H1 (cell line): ENCODE measurements at regions not wholly inside any gene's neighbourhood (a gene's known extent, or its start where the extent isn't known, plus 50 kb on each side); places are given as distances from the start of the nearest gene placed in this dataset.

ENCODE experiments used
- CTCF ChIA-PET: fragments of 300-600 bp; sonication (Branson Sonifier 250); formaldehyde crosslinking; loops from one replicate; lab custom pipeline; 2021; ENCODE audit not compliant: partially characterized antibody; lab: Charles Lee
- POLR2A ChIA-PET: fragments of 300-600 bp; sonication (Branson Sonifier 250); formaldehyde crosslinking; loops from one replicate; lab custom pipeline; 2021; ENCODE audit warnings: inconsistent platforms; ENCODE audit not compliant: partially characterized antibody; lab: Charles Lee
- DNase-seq, 2 experiments: peaks; one replicate each; pipeline versions ENCODE4 v3.0.0 to v3.0.0-alpha.2; 2010 to 2022; ENCODE audit warnings: low spot score in 2 of 2, low read depth in 1 of 2, mixed read lengths in 1 of 2
- FAIRE-seq: peaks from 2 replicates; lab custom pipeline; 2011; peaks lifted over from hg19 to GRCh38; lab: Jason Lieb, UNC
- H2AFZ ChIP-seq: 2 replicates; pipeline ENCODE4 v1.8.1; 2012; ENCODE audit warnings: low read length, inconsistent platforms
- H2AK5ac ChIP-seq: 2 replicates; pipeline ENCODE4 v1.6.1; 2013; ENCODE audit warnings: low read depth, low read length
- H2BK120ac ChIP-seq: replicated peaks from 2 replicates; pipeline ENCODE3; 2013; ENCODE audit warnings: low read depth, low read length, inconsistent platforms
- H2BK12ac ChIP-seq: 2 replicates; pipeline ENCODE4 v1.6.1; 2013; ENCODE audit warnings: low read depth, low read length
- H2BK15ac ChIP-seq: 2 replicates; pipeline ENCODE4 v1.6.1; 2013; ENCODE audit warnings: low read length
- H2BK20ac ChIP-seq: 2 replicates; pipeline ENCODE4 v1.6.1; 2013; ENCODE audit warnings: low read length
- H2BK5ac ChIP-seq: 2 replicates; pipeline ENCODE4 v1.6.1; 2013; ENCODE audit warnings: low read depth, low read length
- H3K14ac ChIP-seq: 2 replicates; pipeline ENCODE4 v1.6.1; 2013; ENCODE audit warnings: inconsistent platforms; ENCODE audit not compliant: insufficient read length
- H3K18ac ChIP-seq: 2 replicates; pipeline ENCODE4 v1.6.1; 2013; ENCODE audit warnings: low read length; ENCODE audit errors: extremely low read depth
- H3K23ac ChIP-seq: 2 replicates; pipeline ENCODE4 v1.6.1; 2013; ENCODE audit warnings: inconsistent platforms; ENCODE audit not compliant: insufficient read length
- H3K23me2 ChIP-seq: 2 replicates; pipeline ENCODE4 v1.6.1; 2013; ENCODE audit warnings: low read depth, low read length
- H3K27ac ChIP-seq: 2 replicates; pipeline ENCODE4 v1.6.1; 2011; ENCODE audit warnings: low read depth, low read length, inconsistent platforms
- H3K27me3 ChIP-seq, 4 experiments: replicated peaks in 1 of 4; 1 replicate in 1 of 4; 2 replicates in 3 of 4; pipeline versions ENCODE4 v1.6.1 to v1.8.1; 2011 to 2013; ENCODE audit warnings: low read length in 3 of 4, mild to moderate bottlenecking in 3 of 4, inconsistent platforms in 2 of 4, mixed read lengths in 2 of 4, moderate library complexity in 1 of 4; ENCODE audit not compliant: control insufficient read depth in 3 of 4, insufficient read depth in 3 of 4; ENCODE audit errors: extremely low read depth in 1 of 4
- H3K36me3 ChIP-seq, 4 experiments: 2 replicates each; pipeline versions ENCODE4 v1.6.1 to v1.8.1; 2011 to 2013; ENCODE audit warnings: mild to moderate bottlenecking in 4 of 4, low read length in 3 of 4, moderate library complexity in 2 of 4, control low read depth in 1 of 4, inconsistent platforms in 1 of 4; ENCODE audit not compliant: insufficient read depth in 4 of 4, control insufficient read depth in 2 of 4
- H3K4ac ChIP-seq: replicated peaks from 2 replicates; pipeline ENCODE3; 2013; ENCODE audit warnings: low read length, low read depth, mixed read lengths, inconsistent platforms; ENCODE audit not compliant: insufficient read length
- H3K4me1 ChIP-seq, 4 experiments: replicated peaks in 1 of 4; 1 replicate in 1 of 4; 2 replicates in 3 of 4; pipeline versions ENCODE4 v1.6.1 to v1.8.1; 2011 to 2013; ENCODE audit warnings: low read length in 3 of 4, inconsistent platforms in 2 of 4, mixed read lengths in 1 of 4; ENCODE audit not compliant: insufficient read depth in 4 of 4, control insufficient read depth in 3 of 4
- H3K4me2 ChIP-seq, 2 experiments: 2 replicates each; pipeline versions ENCODE4 v1.6.1 to v1.8.1; 2011 to 2013; ENCODE audit warnings: low read depth in 2 of 2, low read length in 2 of 2, control low read depth in 1 of 2, inconsistent platforms in 1 of 2, mild to moderate bottlenecking in 1 of 2; ENCODE audit not compliant: insufficient read depth in 1 of 2
- H3K4me3 ChIP-seq, 4 experiments: fragments of 200-600, 300-600 bp in 1 of 4; sonication (generic), shearing (Covaris generic), sonication (Bioruptor Twin) in 1 of 4; 2 replicates each; pipeline versions ENCODE4 v1.5.1 to v1.8.1; 2011 to 2016; ENCODE audit warnings: low read length in 4 of 4, low read depth in 3 of 4, control low read depth in 2 of 4, inconsistent platforms in 2 of 4, mild to moderate bottlenecking in 2 of 4, mixed read lengths in 1 of 4, moderate library complexity in 1 of 4; ENCODE audit not compliant: insufficient read depth in 2 of 4; ENCODE audit errors: extremely low read depth in 1 of 4
- H3K56ac ChIP-seq: replicated peaks from 2 replicates; pipeline ENCODE3; 2013; ENCODE audit warnings: low read depth, mild to moderate bottlenecking, mixed read lengths, low read length, inconsistent platforms; ENCODE audit not compliant: insufficient read length
- H3K79me1 ChIP-seq: 2 replicates; pipeline ENCODE4 v1.6.1; 2013; ENCODE audit warnings: low read depth, low read length, control low read depth
- H3K79me2 ChIP-seq, 2 experiments: 2 replicates each; pipeline versions ENCODE4 v1.6.1 to v1.8.1; 2012 to 2013; ENCODE audit warnings: low read length in 2 of 2, mild to moderate bottlenecking in 2 of 2, inconsistent platforms in 1 of 2; ENCODE audit not compliant: insufficient read depth in 2 of 2, control insufficient read depth in 1 of 2
- H3K9ac ChIP-seq, 4 experiments: replicated peaks in 1 of 4; 1 replicate in 1 of 4; 2 replicates in 3 of 4; pipeline versions ENCODE4 v1.6.1 to v1.8.1; 2011 to 2013; ENCODE audit warnings: low read depth in 3 of 4, low read length in 3 of 4, control low read depth in 2 of 4, mild to moderate bottlenecking in 2 of 4, moderate library complexity in 2 of 4, inconsistent platforms in 1 of 4; ENCODE audit errors: extremely low read depth in 1 of 4
- H3K9me3 ChIP-seq, 2 experiments: 2 replicates each; pipeline versions ENCODE4 v1.6.1 to v1.8.1; 2012 to 2013; ENCODE audit warnings: mild to moderate bottlenecking in 2 of 2, moderate library complexity in 2 of 2, control low read depth in 1 of 2, inconsistent platforms in 1 of 2, low read depth in 1 of 2, low read length in 1 of 2, mixed read lengths in 1 of 2; ENCODE audit not compliant: insufficient read depth in 2 of 2
- H4K20me1 ChIP-seq, 2 experiments: replicated peaks in 1 of 2; 2 replicates each; pipeline versions ENCODE3 to v1.8.1; 2011 to 2013; ENCODE audit warnings: inconsistent platforms in 2 of 2, low read length in 2 of 2, mild to moderate bottlenecking in 1 of 2; ENCODE audit not compliant: insufficient read depth in 2 of 2, control insufficient read depth in 1 of 2
- H4K5ac ChIP-seq: 2 replicates; pipeline ENCODE4 v1.6.1; 2013; ENCODE audit warnings: low read length, low read depth, mixed read lengths, inconsistent platforms; ENCODE audit not compliant: insufficient read length
- H4K8ac ChIP-seq: 2 replicates; pipeline ENCODE4 v1.8.0; 2013; ENCODE audit warnings: mild to moderate bottlenecking, moderate library complexity, low read length, inconsistent platforms; ENCODE audit not compliant: insufficient read depth; ENCODE audit errors: extremely low read depth
- H4K91ac ChIP-seq: replicated peaks from 2 replicates; pipeline ENCODE3; 2013; ENCODE audit warnings: low read length, mixed read lengths, inconsistent platforms; ENCODE audit not compliant: insufficient read length
- CHD7 ChIP-seq: fragments of 300-600 bp; sonication (generic); IDR thresholded peaks from 2 replicates; pipeline ENCODE4 v1.7.1; 2012; ENCODE audit warnings: low read length, moderate library complexity, mild to moderate bottlenecking, inconsistent platforms; ENCODE audit not compliant: insufficient replicate concordance
- WGBS, 2 experiments: shearing (Covaris generic) in 1 of 2; methylation state at CpG; one replicate each; pipeline versions ENCODE4 v1.1.6 to v1.1.7; 2013 to 2015; ENCODE audit warnings: low lambda C conversion rate in 2 of 2, mixed read lengths in 2 of 2, inconsistent platforms in 1 of 2, low coverage in 1 of 2, missing lambda C conversion rate in 1 of 2; ENCODE audit not compliant: insufficient replicate concordance in 2 of 2, insufficient coverage in 1 of 2, insufficient read length in 1 of 2; ENCODE audit errors: extremely low coverage in 1 of 2, missing lambda C conversion rate in 1 of 2; 5-methylcytosine and 5-hydroxymethylcytosine counted together

GRCh38 chr18:26765498-26765897, 100.0 kb downstream of the AQP4 start:
- Histone ChIP-seq H4K91ac (no peak overlapping the region), H3K4me2 (no peak overlapping the region), H3K4ac (no peak overlapping the region), H3K79me1 (no peaks in the 10 kb centered on the region), H3K14ac (no peak overlapping the region), H3K79me2 (no peaks in the 10 kb centered on the region), H3K36me3 (no peaks in the 10 kb centered on the region), H4K8ac (no peak overlapping the region), H2BK20ac (no peak overlapping the region), H4K5ac (no peak overlapping the region), H3K4me1 (no peaks in the 10 kb centered on the region), H2BK5ac (no peak overlapping the region), H3K23me2 (no peaks in the 10 kb centered on the region), H2BK15ac (no peak overlapping the region), H3K4me3 (no peak overlapping the region), H3K9ac (no peak overlapping the region), H3K23ac (no peak overlapping the region), H2BK120ac (no peak overlapping the region), H2AFZ (no peak overlapping the region), H2AK5ac (no peak overlapping the region), H2BK12ac (no peak overlapping the region), H3K27me3 (no peaks in the 10 kb centered on the region), H3K9me3 (no peaks in the 10 kb centered on the region), H4K20me1 (no peaks in the 10 kb centered on the region), H3K27ac (no peak overlapping the region), H3K56ac (no peak overlapping the region), H3K18ac (no peak overlapping the region)
- FAIRE-seq (no peak), DNase-seq (no peak)
- CTCF ChIA-PET = no interaction called here
- 94% methylated on average over 2 of the region's 2 CpGs; no CpG with 5 or more reads in 1 of the 2 experiments for WGBS, 2 experiments
- POLR2A ChIA-PET = no interaction called here
- TF ChIP-seq CHD7 = no peak
